ENCODE measurements at regions not wholly inside any gene's neighbourhood (a gene's known extent, or its start where the extent isn't known, plus 50 kb on each side); places are given as distances from the start of the nearest gene placed in this dataset.

DNA sequence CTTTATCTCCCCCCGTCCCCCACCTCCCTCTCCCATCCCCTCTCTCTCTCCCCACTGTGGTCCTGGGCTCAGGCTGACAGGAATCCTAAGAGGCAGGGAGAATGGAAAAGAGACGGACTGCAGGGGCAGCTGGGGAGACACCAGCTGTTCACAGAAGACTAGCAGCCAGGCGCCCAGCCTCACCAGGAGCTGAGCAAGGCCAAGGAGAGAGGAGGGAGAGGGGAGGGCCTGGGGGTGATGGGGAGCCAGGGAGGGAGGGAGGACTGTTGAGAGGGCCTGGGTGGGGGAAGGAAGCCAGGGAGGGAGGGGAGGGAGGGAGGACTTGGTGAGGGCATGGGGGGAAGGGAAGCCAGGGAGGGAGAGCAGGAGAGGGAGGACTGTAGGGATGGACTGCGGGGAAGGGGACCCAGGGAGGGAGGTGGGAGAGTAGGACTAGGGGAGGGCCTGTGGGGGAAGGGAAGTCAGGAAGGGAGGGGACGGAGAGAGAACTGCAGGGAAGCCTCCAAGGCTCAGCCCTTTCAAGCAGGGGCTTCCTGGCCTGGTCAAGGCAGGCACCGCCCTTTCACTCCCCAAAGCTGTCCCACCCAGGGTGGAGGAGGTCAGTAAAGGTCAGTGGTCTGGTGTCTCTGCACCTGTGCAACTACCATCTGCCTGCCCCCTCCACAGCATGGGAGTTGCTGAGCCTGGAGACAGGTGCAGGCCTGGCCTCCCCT is 517.7 kb upstream of the MYT1L start:
- no TSS peak for BruUV-seq (replicated peaks)
- Histone ChIP-seq H3K9ac (ENCODE audit: low read depth, low read length) (no peak overlapping the region), H2BK5ac (ENCODE audit: low read depth, low read length, poor library complexity, severe bottlenecking) (no peak overlapping the region), H2BK20ac (ENCODE audit: low read depth, low read length) (no peak overlapping the region), H4K20me1 (ENCODE audit: insufficient read depth, low read length) (no peaks in the 10 kb centered on the region), H2AK9ac (replicated peaks; ENCODE audit: low read depth, low read length, poor library complexity) (no peak overlapping the region), H4K91ac (ENCODE audit: insufficient read depth, low read depth, low read length) (no peak overlapping the region), H3K23ac (ENCODE audit: low read depth, low read length) (no peak overlapping the region), H3K4me2 (ENCODE audit: low read depth, low read length) (no peak overlapping the region), H3K27ac (ENCODE audit: insufficient read depth, low read length) (no peak overlapping the region), H3K4me1 (ENCODE audit: control insufficient read depth, insufficient read depth, low read length) (no peaks in the 10 kb centered on the region), H2AK5ac (ENCODE audit: low read depth, low read length) (no peak overlapping the region), H3K18ac (ENCODE audit: low read depth, low read length) (no peak overlapping the region), H4K8ac (ENCODE audit: low read depth in 2 of 2, low read length in 2 of 2) (no peak overlapping the region), H3K14ac (replicated peaks; ENCODE audit: low read depth, low read length) (no peak overlapping the region), H3K27me3 (ENCODE audit: control insufficient read depth, insufficient read depth, low read length) (no peaks in the 10 kb centered on the region), H3K79me1 (ENCODE audit: low read depth in 1 of 2, low read length in 2 of 2) (no peaks in the 10 kb centered on the region), H3K4me3 (ENCODE audit: insufficient read depth, low read depth, low read length) (no peak overlapping the region), H3K56ac (ENCODE audit: extremely low read depth, insufficient read depth, low read length) (no peak overlapping the region), H4K5ac (ENCODE audit: low read depth, low read length) (no peak overlapping the region), H2BK15ac (ENCODE audit: low read depth, low read length) (no peak overlapping the region), H3K9me3 (ENCODE audit: control insufficient read depth, insufficient read depth, low read length) (peaks cover 63% of the 10 kb centered on the region), H2BK120ac (ENCODE audit: low read depth, low read length) (no peak overlapping the region), H3K36me3 (ENCODE audit: control insufficient read depth, insufficient read depth, low read length) (no peaks in the 10 kb centered on the region), H3K9me1 (ENCODE audit: insufficient read depth, low read length) (no peaks in the 10 kb centered on the region), H2AFZ (replicated peaks; ENCODE audit: low read length, poor library complexity) (no peak overlapping the region), H3K4ac (ENCODE audit: low read depth, low read length) (no peak overlapping the region)
- DNase-seq = no peak
- WGBS, 2 experiments (ENCODE audit: extremely low coverage in 2 of 2, insufficient read length in 1 of 2) = no CpG with 5 or more reads among the region's 6 CpGs
- TF ChIP-seq POLR2A (IDR thresholded peaks at IDR 0.05; ENCODE audit: low read depth, low read length) (no peak), ELK1 (IDR thresholded peaks at IDR 0.05; ENCODE audit: borderline replicate concordance, low read depth, low read length) (no peak), MAZ (IDR thresholded peaks at IDR 0.05; ENCODE audit: borderline replicate concordance, low read depth, low read length) (no peak), NFE2L2 (IDR thresholded peaks at IDR 0.05; ENCODE audit: low read depth, low read length) (no peak), RFX5 (IDR thresholded peaks at IDR 0.05; ENCODE audit: low read depth, low read length) (no peak), USF2 (IDR thresholded peaks at IDR 0.05; ENCODE audit: low read depth, low read length) (no peak), CEBPB (IDR thresholded peaks at IDR 0.05; ENCODE audit: low read depth, low read length) (no peak)
- TF ChIP-seq, protein P1, sequence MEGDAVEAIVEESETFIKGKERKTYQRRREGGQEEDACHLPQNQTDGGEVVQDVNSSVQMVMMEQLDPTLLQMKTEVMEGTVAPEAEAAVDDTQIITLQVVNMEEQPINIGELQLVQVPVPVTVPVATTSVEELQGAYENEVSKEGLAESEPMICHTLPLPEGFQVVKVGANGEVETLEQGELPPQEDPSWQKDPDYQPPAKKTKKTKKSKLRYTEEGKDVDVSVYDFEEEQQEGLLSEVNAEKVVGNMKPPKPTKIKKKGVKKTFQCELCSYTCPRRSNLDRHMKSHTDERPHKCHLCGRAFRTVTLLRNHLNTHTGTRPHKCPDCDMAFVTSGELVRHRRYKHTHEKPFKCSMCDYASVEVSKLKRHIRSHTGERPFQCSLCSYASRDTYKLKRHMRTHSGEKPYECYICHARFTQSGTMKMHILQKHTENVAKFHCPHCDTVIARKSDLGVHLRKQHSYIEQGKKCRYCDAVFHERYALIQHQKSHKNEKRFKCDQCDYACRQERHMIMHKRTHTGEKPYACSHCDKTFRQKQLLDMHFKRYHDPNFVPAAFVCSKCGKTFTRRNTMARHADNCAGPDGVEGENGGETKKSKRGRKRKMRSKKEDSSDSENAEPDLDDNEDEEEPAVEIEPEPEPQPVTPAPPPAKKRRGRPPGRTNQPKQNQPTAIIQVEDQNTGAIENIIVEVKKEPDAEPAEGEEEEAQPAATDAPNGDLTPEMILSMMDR (conservative IDR thresholded peaks at IDR 0.05; ENCODE audit: low read depth, low read length) = no peak
- dilution Hi-C loops (cut with HindIII; ENCODE audit: low sequenced_read_pairs, unreplicated experiment) (no loop called here), in situ Hi-C loops (cut with MboI; ENCODE audit: low sequenced_read_pairs) (no loop called here), intact Hi-C loops (cut with micrococcal nuclease) (no loop called here)
- CTCF ChIA-PET = no interaction called here
- POLR2A ChIA-PET (ENCODE audit: unreplicated experiment) = no interaction called here
- no peak for ATAC-seq (ENCODE audit: low read depth)
